BJ (cell line): ENCODE measurements at regions not wholly inside any gene's neighbourhood (a gene's known extent, or its start where the extent isn't known, plus 50 kb on each side); places are given as distances from the start of the nearest gene placed in this dataset.

Experiments used
- CTCF ChIA-PET: fragments of 350-600 bp; formaldehyde crosslinking; extraction: SDS; loops from one replicate; lab custom pipeline; 2021; ENCODE audit warnings: antibody characterized with exemption, inconsistent platforms; lab: Yijun Ruan, JAX
- POLR2A ChIA-PET: fragments of 300-600 bp; sonication (Branson Sonifier 250); formaldehyde crosslinking; extraction: SDS; loops from one replicate; lab custom pipeline; 2021; ENCODE audit warnings: antibody characterized with exemption; lab: Charles Lee
- DNase-seq: peaks from one replicate; pipeline ENCODE4 v3.0.0-alpha.2; 2011; ENCODE audit warnings: low read depth
- H3K27me3 ChIP-seq: 2 replicates; pipeline ENCODE4 v1.6.0; 2011; ENCODE audit warnings: low read length; ENCODE audit not compliant: control insufficient read depth, insufficient read depth
- H3K36me3 ChIP-seq: 2 replicates; pipeline ENCODE4 v1.5.1; 2011; ENCODE audit warnings: low read length; ENCODE audit not compliant: control insufficient read depth, insufficient read depth
- H3K4me3 ChIP-seq: 2 replicates; pipeline ENCODE4 v1.5.1; 2011; ENCODE audit warnings: low read depth, mild to moderate bottlenecking, control low read depth, low read length
- TF ChIP-seq, protein P1 (sequence below): IDR thresholded peaks from 2 replicates; pipeline ENCODE4 v1.5.1; 2011; ENCODE audit warnings: low read depth, mild to moderate bottlenecking, control low read depth, inconsistent platforms, low read length, moderate library complexity; ENCODE audit not compliant: insufficient read depth

DNA sequence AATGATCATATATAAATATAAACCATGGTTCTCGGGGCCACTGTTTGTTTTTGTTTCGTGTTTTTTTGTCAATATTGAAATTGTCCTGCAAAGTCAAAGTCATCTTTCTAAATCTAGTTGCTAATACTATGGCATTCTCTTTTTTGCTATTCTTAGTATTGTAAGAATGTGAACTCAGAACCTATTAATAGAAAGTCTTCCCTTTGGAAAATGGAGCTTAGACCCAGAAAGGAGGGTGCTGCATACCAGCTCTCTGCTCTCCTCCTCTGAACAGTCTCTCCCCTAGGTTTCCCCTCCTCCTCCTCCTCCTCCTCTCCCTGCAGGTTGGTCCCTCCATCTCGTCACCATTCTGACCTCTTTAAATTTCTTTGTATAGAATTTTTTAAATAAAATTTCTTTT is 150.4 kb upstream of the CCN2 start:
- TF ChIP-seq, protein P1, sequence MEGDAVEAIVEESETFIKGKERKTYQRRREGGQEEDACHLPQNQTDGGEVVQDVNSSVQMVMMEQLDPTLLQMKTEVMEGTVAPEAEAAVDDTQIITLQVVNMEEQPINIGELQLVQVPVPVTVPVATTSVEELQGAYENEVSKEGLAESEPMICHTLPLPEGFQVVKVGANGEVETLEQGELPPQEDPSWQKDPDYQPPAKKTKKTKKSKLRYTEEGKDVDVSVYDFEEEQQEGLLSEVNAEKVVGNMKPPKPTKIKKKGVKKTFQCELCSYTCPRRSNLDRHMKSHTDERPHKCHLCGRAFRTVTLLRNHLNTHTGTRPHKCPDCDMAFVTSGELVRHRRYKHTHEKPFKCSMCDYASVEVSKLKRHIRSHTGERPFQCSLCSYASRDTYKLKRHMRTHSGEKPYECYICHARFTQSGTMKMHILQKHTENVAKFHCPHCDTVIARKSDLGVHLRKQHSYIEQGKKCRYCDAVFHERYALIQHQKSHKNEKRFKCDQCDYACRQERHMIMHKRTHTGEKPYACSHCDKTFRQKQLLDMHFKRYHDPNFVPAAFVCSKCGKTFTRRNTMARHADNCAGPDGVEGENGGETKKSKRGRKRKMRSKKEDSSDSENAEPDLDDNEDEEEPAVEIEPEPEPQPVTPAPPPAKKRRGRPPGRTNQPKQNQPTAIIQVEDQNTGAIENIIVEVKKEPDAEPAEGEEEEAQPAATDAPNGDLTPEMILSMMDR: no peak
- CTCF ChIA-PET: no interaction called here

DNA sequence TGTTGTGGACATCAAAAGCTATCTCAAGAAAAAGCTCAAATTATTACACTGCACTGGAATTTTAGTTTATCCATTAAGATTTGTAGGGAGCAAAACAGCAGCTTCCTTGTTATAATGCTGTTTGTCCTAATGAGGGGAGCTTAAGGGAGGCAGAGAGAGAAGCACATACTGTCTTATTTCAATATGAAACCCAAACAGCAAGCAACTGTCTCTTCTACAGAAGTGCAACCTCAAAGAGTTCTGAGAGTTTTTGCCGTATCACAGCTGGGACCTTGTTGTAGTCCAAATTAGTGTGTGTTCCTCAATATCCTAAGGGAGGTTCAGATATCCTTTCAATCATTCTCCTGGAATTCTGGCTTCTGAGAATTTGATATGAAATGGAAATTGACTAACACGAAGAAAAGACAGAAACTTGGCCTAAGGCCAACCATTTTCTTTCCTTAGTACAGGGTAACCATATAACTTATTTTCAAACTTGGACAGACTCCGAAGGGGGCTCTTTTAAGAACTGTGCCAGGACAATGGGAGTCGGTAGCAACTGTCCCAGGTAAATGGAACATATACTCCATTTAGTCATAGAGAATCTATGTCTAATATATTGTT is 149.3 kb upstream of the CCN2 start:
- Histone ChIP-seq H3K27me3 (no peaks in the 10 kb centered on the region), H3K36me3 (no peaks in the 10 kb centered on the region), H3K4me3 (no peak overlapping the region)
- CTCF ChIA-PET: interaction anchor here (0.7 to 1.4 kb wide), 3 partner anchors 16 to 27 kb away, joined by 3 read pairs; no protein-coding TSS in a partner anchor
- DNase-seq: no peak
- POLR2A ChIA-PET: no interaction called here
- TF ChIP-seq, protein P1: no peak

More for the DNA sequence above, 150.4 kb upstream of the CCN2 start:
- H3K36me3 ChIP-seq: no peaks in the 10 kb centered on the region
- no peak for DNase-seq
- POLR2A ChIA-PET: no interaction called here
- H3K27me3 ChIP-seq: no peaks in the 10 kb centered on the region
- no peak overlapping the region for H3K4me3 ChIP-seq

DNA sequence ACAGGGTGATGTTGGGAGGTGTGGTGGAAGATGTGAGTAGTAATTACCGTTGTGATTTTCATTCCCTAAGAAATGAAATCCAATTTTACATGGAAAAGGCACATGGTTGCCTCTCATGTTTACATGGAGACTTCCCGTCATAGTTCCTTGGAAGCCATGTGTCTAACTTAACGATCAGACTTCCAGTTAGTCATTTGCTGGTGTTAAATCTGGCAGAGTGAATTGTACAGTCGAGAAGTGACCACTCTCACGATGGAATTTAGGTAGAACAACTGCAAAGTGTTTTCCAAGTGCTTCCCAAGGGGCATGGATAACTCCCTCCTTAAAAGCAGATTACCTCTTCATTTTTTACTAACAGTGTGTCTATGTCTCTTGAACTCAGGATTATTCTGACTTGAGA is 145.8 kb upstream of the CCN2 start:
- Histone ChIP-seq H3K36me3 (no peaks in the 10 kb centered on the region), H3K27me3 (no peaks in the 10 kb centered on the region), H3K4me3 (no peak overlapping the region)
- CTCF ChIA-PET: no interaction called here
- TF ChIP-seq, protein P1: no peak
- DNase-seq: no peak
- POLR2A ChIA-PET: no interaction called here

DNA sequence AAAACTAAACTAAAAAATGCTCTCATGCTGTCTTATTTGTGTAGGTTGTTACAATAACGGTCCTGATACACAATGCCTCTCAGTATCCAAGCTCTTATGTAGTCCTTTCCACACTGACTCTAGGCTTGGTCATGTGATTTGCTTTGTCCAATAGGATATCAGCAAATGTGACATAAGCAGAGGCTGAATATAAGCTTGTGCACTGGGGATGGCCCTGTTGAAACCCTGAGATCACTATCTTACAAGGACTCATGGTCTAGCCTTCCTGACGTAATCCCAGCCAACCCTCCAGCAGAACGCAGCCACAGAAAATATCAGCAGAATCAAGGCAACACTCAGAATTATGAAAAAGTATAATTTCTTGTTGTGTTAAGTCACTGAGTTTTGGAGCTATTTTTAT is 145.1 kb upstream of the CCN2 start:
- CTCF ChIA-PET: interaction anchor here (0.7 kb wide), 1 partner anchor 9 kb away, joined by 3 read pairs; no protein-coding TSS in a partner anchor
- no peak overlapping the region for H3K4me3 ChIP-seq
- H3K27me3 ChIP-seq: no peaks in the 10 kb centered on the region
- no peaks in the 10 kb centered on the region for H3K36me3 ChIP-seq
- POLR2A ChIA-PET: no interaction called here
- no peak for DNase-seq
- TF ChIP-seq, protein P1: no peak

DNA sequence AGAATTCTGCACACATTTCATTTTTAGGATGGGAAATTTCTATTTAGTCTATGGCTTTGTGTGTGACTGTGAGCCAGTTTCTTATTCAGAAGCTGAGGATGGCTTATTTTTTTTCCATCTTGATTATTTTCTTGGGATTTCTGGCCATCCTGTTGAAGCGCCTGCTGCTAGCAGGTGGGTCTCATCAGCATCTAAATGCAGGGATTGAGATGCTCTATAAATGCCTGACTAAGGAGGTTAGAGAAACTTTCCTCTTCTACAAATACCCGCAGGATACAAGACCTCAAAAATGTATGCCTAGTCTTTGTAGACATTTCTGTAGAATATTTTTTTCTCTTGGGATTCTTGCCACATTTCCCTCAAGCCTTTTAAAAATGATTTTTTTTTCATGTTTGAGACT is 138.0 kb upstream of the CCN2 start:
- CTCF ChIA-PET: no interaction called here
- TF ChIP-seq, protein P1: no peak
- Histone ChIP-seq H3K4me3 (no peak overlapping the region), H3K36me3 (no peaks in the 10 kb centered on the region), H3K27me3 (no peaks in the 10 kb centered on the region)
- no peak for DNase-seq
- POLR2A ChIA-PET: no interaction called here
